ENCODE measurements at regions not wholly inside any gene's neighbourhood (a gene's known extent, or its start where the extent isn't known, plus 50 kb on each side); places are given as distances from the start of the nearest gene placed in this dataset.

- no peak for TF ChIP-seq CTCF (conservative IDR thresholded peaks at IDR 0.05; ENCODE audit: low read depth, low read length)
- no peak for TF ChIP-seq EZH2 (IDR thresholded peaks at IDR 0.05; ENCODE audit: low read length, unreplicated experiment)
- no peak for TF ChIP-seq EZH2phosphoT487 (IDR thresholded peaks at IDR 0.05; ENCODE audit: borderline replicate concordance, low read length)
Observed at GRCh38 chr1:2896824-2897223, 95.3 kb upstream of the TTC34 start.

Data from PC-3 (cell line).